Vagina (tissue), 2 donors: ENCODE measurements at regions not wholly inside any gene's neighbourhood (a gene's known extent, or its start where the extent isn't known, plus 50 kb on each side); places are given as distances from the start of the nearest gene placed in this dataset.
"Not testable (repeated sequence)": the region's sequence is repeated elsewhere in the genome, so short reads cannot be mapped to it uniquely, and the experiment has no call there.

Experiments
- DNase-seq, 2 donors: peaks; one replicate each; pipeline ENCODE4 v3.0.0-alpha.2; 2017; ENCODE audit errors: extremely low spot score in 2 of 2
- H3K27ac ChIP-seq: fragments of 200-600 bp; sonication (generic); one replicate; pipeline ENCODE4 v1.5.1; 2019
- H3K27me3 ChIP-seq: fragments of 200-600 bp; sonication (generic); one replicate; pipeline ENCODE4 v1.5.1; 2019
- H3K36me3 ChIP-seq, 2 donors: fragments of 200-600 bp; sonication (generic); one replicate each; pipeline ENCODE4 v1.5.1; 2017 to 2019
- H3K4me1 ChIP-seq: fragments of 200-600 bp; sonication (generic); one replicate; pipeline ENCODE4 v1.5.1; 2019
- H3K4me3 ChIP-seq, 2 donors: fragments of 200-600 bp; sonication (generic); 1 replicate in 1 of 2; 2 replicates in 1 of 2; pipeline ENCODE4 v1.5.1; 2016 to 2019
- H3K9me3 ChIP-seq: fragments of 200-600 bp; sonication (generic); one replicate; pipeline ENCODE4 v1.5.1; 2019
- CTCF ChIP-seq, 3 experiments: fragments of 450-650 bp in 2 of 3; fragments of 200-600 bp in 1 of 3; sonication (generic) in 1 of 3; IDR thresholded peaks; one replicate each; pipeline ENCODE4 v1.5.1; 2017 to 2019; ENCODE audit warnings: antibody characterized with exemption in 3 of 3, mild to moderate bottlenecking in 2 of 3, moderate library complexity in 2 of 3
- POLR2A ChIP-seq, 2 donors: fragments of 450-650 bp; IDR thresholded peaks; one replicate each; pipeline ENCODE4 v1.6.1; 2017; ENCODE audit warnings: antibody characterized with exemption in 2 of 2, mild to moderate bottlenecking in 2 of 2, moderate library complexity in 2 of 2
- POLR2AphosphoS5 ChIP-seq, 2 donors: sonication (generic); formaldehyde crosslinking; IDR thresholded peaks; one replicate each; pipeline ENCODE4 v1.9.0; 2017; ENCODE audit warnings: antibody characterized with exemption in 2 of 2, mild to moderate bottlenecking in 2 of 2, low read depth in 1 of 2; ENCODE audit not compliant: insufficient read depth in 1 of 2
- intact Hi-C: fragments of 100-400 bp; cut with DNase I; formaldehyde crosslinking; loops from one replicate; pipeline ENCODE4 v1.15.1; 2023

GRCh38 chr1:195697130-195697529 lies 911.1 kb downstream of the KCNT2 start:
- no peak for TF ChIP-seq CTCF (IDR thresholded peaks at IDR 0.05)
- TF ChIP-seq POLR2AphosphoS5 (IDR thresholded peaks at IDR 0.05; ENCODE audit: insufficient read depth in 1 of 2, low read depth in 1 of 2) = no peak
- TF ChIP-seq POLR2A (IDR thresholded peaks at IDR 0.05) = no peak
- intact Hi-C loops = no loop called here
- Histone ChIP-seq H3K9me3 (no peaks in the 10 kb centered on the region), H3K36me3 (no peaks in the 10 kb centered on the region), H3K4me1 (no peaks in the 10 kb centered on the region), H3K27me3 (no peaks in the 10 kb centered on the region), H3K27ac (no peak overlapping the region), H3K4me3 (no peak overlapping the region)
- no peak for DNase-seq

- Histone ChIP-seq H3K27ac (no peak overlapping the region), H3K9me3 (no peaks in the 10 kb centered on the region), H3K4me1 (no peaks in the 10 kb centered on the region), H3K4me3 (no peak overlapping the region), H3K27me3 (no peaks in the 10 kb centered on the region), H3K36me3 (no peaks in the 10 kb centered on the region)
- DNase-seq = no peak
- TF ChIP-seq POLR2A (IDR thresholded peaks at IDR 0.05) (no peak), CTCF (IDR thresholded peaks at IDR 0.05) (no peak), POLR2AphosphoS5 (IDR thresholded peaks at IDR 0.05; ENCODE audit: insufficient read depth in 1 of 2, low read depth in 1 of 2) (no peak)
- intact Hi-C loops = no loop called here
Measured at GRCh38 chr1:195686764-195687163, 921.5 kb downstream of the KCNT2 start.

GRCh38 chr1:195664628-195665027 lies 943.6 kb downstream of the KCNT2 start:
- Histone ChIP-seq H3K27ac (no peak overlapping the region), H3K36me3 (no peaks in the 10 kb centered on the region), H3K4me1 (no peaks in the 10 kb centered on the region), H3K4me3 (no peak overlapping the region), H3K9me3 (no peaks in the 10 kb centered on the region), H3K27me3 (no peaks in the 10 kb centered on the region)
- no peak for TF ChIP-seq POLR2A (IDR thresholded peaks at IDR 0.05)
- TF ChIP-seq CTCF (IDR thresholded peaks at IDR 0.05) = no peak
- no peak for TF ChIP-seq POLR2AphosphoS5 (IDR thresholded peaks at IDR 0.05; ENCODE audit: insufficient read depth in 1 of 2, low read depth in 1 of 2)
- intact Hi-C loops = no loop called here
- DNase-seq = no peak

- Histone ChIP-seq H3K27me3 (no peaks in the 10 kb centered on the region), H3K36me3 (no peaks in the 10 kb centered on the region), H3K27ac (no peak overlapping the region), H3K4me1 (no peaks in the 10 kb centered on the region), H3K4me3 (no peak overlapping the region), H3K9me3 (no peaks in the 10 kb centered on the region)
- intact Hi-C loops = no loop called here
- TF ChIP-seq POLR2AphosphoS5 (IDR thresholded peaks at IDR 0.05; ENCODE audit: insufficient read depth in 1 of 2, low read depth in 1 of 2) = no peak
- TF ChIP-seq CTCF (IDR thresholded peaks at IDR 0.05) = no peak
- no peak for TF ChIP-seq POLR2A (IDR thresholded peaks at IDR 0.05)
- no peak for DNase-seq
Measured at GRCh38 chr1:195663549-195664280, 944.5 kb downstream of the KCNT2 start.

GRCh38 chr1:195656780-195657179 lies 951.5 kb downstream of the KCNT2 start:
- H3K27me3 ChIP-seq = no peaks in the 10 kb centered on the region
- intact Hi-C loops = no loop called here

GRCh38 chr1:195648875-195649274 lies 959.4 kb downstream of the KCNT2 start:
- H3K9me3 ChIP-seq, H3K27ac ChIP-seq, DNase-seq, H3K27me3 ChIP-seq, H3K36me3 ChIP-seq, intact Hi-C loops, H3K4me1 ChIP-seq, H3K4me3 ChIP-seq: not testable (repeated sequence)

More at GRCh38 chr1:195656780-195657179, 951.5 kb downstream of the KCNT2 start:
- H3K4me1 ChIP-seq = no peaks in the 10 kb centered on the region
- no peak overlapping the region for H3K4me3 ChIP-seq
- TF ChIP-seq POLR2AphosphoS5 (IDR thresholded peaks at IDR 0.05; ENCODE audit: insufficient read depth in 1 of 2, low read depth in 1 of 2) (no peak), CTCF (IDR thresholded peaks at IDR 0.05) (no peak), POLR2A (IDR thresholded peaks at IDR 0.05) (no peak)
- no peaks in the 10 kb centered on the region for H3K36me3 ChIP-seq
- DNase-seq = no peak
- H3K9me3 ChIP-seq = no peaks in the 10 kb centered on the region
- no peak overlapping the region for H3K27ac ChIP-seq
